ENCODE measurements at regions not wholly inside any gene's neighbourhood (a gene's known extent, or its start where the extent isn't known, plus 50 kb on each side); places are given as distances from the start of the nearest gene placed in this dataset.

GRCh38 chr2:120807751-120808150, 72.1 kb downstream of the GLI2 start:
- no peaks in the 10 kb centered on the region for H3F3A ChIP-seq (ENCODE audit: insufficient read depth, low read length, poor library complexity, severe bottlenecking)
- no peak overlapping the region for H2AFZ ChIP-seq (ENCODE audit: low read depth, low read length)
- no peaks in the 10 kb centered on the region for H3K27me3 ChIP-seq (ENCODE audit: insufficient read depth, low read depth, low read length)
- no peak overlapping the region for H3K4me2 ChIP-seq (ENCODE audit: low read length)
- H3K4me3 ChIP-seq (ENCODE audit: low read length), result no peak overlapping the region
- H3K79me2 ChIP-seq (replicated peaks; ENCODE audit: insufficient read depth, low read length), result no peaks in the 10 kb centered on the region
- H3K9ac ChIP-seq (ENCODE audit: low read length), result no peak overlapping the region
- no peaks in the 10 kb centered on the region for H3K9me2 ChIP-seq (ENCODE audit: insufficient read depth, low read length)
- H3K27ac ChIP-seq (ENCODE audit: low read length), result no peak overlapping the region
- no peaks in the 10 kb centered on the region for H3K36me3 ChIP-seq (ENCODE audit: insufficient read depth, low read length)
- TF ChIP-seq RAD21 (conservative IDR thresholded peaks at IDR 0.05) (no peak), POLR2AphosphoS5 (IDR thresholded peaks at IDR 0.05) (no peak), SMC3 (conservative IDR thresholded peaks at IDR 0.05; ENCODE audit: poor library complexity) (no peak), EP300 (conservative IDR thresholded peaks at IDR 0.05; ENCODE audit: poor library complexity, severe bottlenecking) (no peak), CTCF (IDR thresholded peaks at IDR 0.05; ENCODE audit: poor library complexity, severe bottlenecking) (no peak), REST (IDR thresholded peaks at IDR 0.05; ENCODE audit: borderline replicate concordance) (no peak), MXI1 (conservative IDR thresholded peaks at IDR 0.05; ENCODE audit: poor library complexity, severe bottlenecking) (no peak), EZH2 (IDR thresholded peaks at IDR 0.05; ENCODE audit: borderline replicate concordance, insufficient read depth, low read length, poor library complexity, severe bottlenecking) (no peak)
- no peaks in the 10 kb centered on the region for H3K9me3 ChIP-seq (ENCODE audit: low read length)
- no peaks in the 10 kb centered on the region for H4K20me1 ChIP-seq (ENCODE audit: insufficient read depth)

DNA sequence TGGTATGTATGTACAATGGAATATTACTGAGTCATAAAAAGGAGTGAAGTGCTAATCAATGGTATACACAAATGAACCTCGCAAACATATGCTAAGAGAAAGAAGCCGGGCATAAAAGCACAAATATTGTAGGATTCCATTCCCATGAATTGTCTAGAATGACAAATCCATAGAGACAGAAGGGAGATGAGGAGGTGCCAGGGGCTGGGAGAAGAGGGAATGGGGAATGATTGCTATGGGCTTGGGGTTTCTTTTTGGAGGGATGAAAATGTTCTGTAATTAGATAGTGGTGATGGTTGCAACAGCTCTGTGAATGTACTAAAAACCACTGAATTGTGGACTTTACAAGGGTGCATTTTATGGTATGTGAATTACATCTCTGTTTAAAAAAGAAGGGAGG, 73.5 kb downstream of the GLI2 start:
- H3F3A ChIP-seq (ENCODE audit: insufficient read depth, low read length, poor library complexity, severe bottlenecking), result no peaks in the 10 kb centered on the region
- no peaks in the 10 kb centered on the region for H3K9me2 ChIP-seq (ENCODE audit: insufficient read depth, low read length)
- no peak overlapping the region for H2AFZ ChIP-seq (ENCODE audit: low read depth, low read length)
- TF ChIP-seq EZH2 (IDR thresholded peaks at IDR 0.05; ENCODE audit: borderline replicate concordance, insufficient read depth, low read length, poor library complexity, severe bottlenecking), result no peak
- TF ChIP-seq EP300 (conservative IDR thresholded peaks at IDR 0.05; ENCODE audit: poor library complexity, severe bottlenecking), result no peak
- no peak for TF ChIP-seq RAD21 (conservative IDR thresholded peaks at IDR 0.05)
- no peak for TF ChIP-seq TAF1 (IDR thresholded peaks at IDR 0.05; ENCODE audit: low read depth)
- TF ChIP-seq CTCF (IDR thresholded peaks at IDR 0.05; ENCODE audit: poor library complexity, severe bottlenecking), result no peak
- no peak for TF ChIP-seq REST (IDR thresholded peaks at IDR 0.05; ENCODE audit: borderline replicate concordance)
- no peak for TF ChIP-seq SMC3 (conservative IDR thresholded peaks at IDR 0.05; ENCODE audit: poor library complexity)
- TF ChIP-seq POLR2AphosphoS5 (IDR thresholded peaks at IDR 0.05), result no peak
- TF ChIP-seq MXI1 (conservative IDR thresholded peaks at IDR 0.05; ENCODE audit: poor library complexity, severe bottlenecking), result no peak
- no peak overlapping the region for H3K27ac ChIP-seq (ENCODE audit: low read length)
- no peaks in the 10 kb centered on the region for H3K27me3 ChIP-seq (ENCODE audit: insufficient read depth, low read depth, low read length)
- no peak overlapping the region for H3K4me3 ChIP-seq (ENCODE audit: low read length)
- no peak overlapping the region for H3K9ac ChIP-seq (ENCODE audit: low read length)
- no peaks in the 10 kb centered on the region for H3K79me2 ChIP-seq (replicated peaks; ENCODE audit: insufficient read depth, low read length)
- H3K36me3 ChIP-seq (ENCODE audit: insufficient read depth, low read length), result no peaks in the 10 kb centered on the region
- H3K9me3 ChIP-seq (ENCODE audit: low read length), result no peaks in the 10 kb centered on the region
- no peak overlapping the region for H3K4me2 ChIP-seq (ENCODE audit: low read length)
- H4K20me1 ChIP-seq (ENCODE audit: insufficient read depth), result no peaks in the 10 kb centered on the region

Data from neural cell (in vitro differentiated cells).